ENCODE measurements at regions not wholly inside any gene's neighbourhood (a gene's known extent, or its start where the extent isn't known, plus 50 kb on each side); places are given as distances from the start of the nearest gene placed in this dataset.

GRCh38 chr7:121456785-121457359 lies 60.8 kb upstream of the FAM3C start:
- TF ChIP-seq, protein P1, sequence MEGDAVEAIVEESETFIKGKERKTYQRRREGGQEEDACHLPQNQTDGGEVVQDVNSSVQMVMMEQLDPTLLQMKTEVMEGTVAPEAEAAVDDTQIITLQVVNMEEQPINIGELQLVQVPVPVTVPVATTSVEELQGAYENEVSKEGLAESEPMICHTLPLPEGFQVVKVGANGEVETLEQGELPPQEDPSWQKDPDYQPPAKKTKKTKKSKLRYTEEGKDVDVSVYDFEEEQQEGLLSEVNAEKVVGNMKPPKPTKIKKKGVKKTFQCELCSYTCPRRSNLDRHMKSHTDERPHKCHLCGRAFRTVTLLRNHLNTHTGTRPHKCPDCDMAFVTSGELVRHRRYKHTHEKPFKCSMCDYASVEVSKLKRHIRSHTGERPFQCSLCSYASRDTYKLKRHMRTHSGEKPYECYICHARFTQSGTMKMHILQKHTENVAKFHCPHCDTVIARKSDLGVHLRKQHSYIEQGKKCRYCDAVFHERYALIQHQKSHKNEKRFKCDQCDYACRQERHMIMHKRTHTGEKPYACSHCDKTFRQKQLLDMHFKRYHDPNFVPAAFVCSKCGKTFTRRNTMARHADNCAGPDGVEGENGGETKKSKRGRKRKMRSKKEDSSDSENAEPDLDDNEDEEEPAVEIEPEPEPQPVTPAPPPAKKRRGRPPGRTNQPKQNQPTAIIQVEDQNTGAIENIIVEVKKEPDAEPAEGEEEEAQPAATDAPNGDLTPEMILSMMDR (IDR thresholded peaks at IDR 0.05): no peak
- TF ChIP-seq POLR2AphosphoS5 (IDR thresholded peaks at IDR 0.05; ENCODE audit: low read depth, low read length): no peak
- no peak for TF ChIP-seq REST (IDR thresholded peaks at IDR 0.05; ENCODE audit: insufficient read depth in 1 of 2, low read depth in 2 of 2, low read length in 1 of 2)
